H9 (cell line): ENCODE measurements at regions not wholly inside any gene's neighbourhood (a gene's known extent, or its start where the extent isn't known, plus 50 kb on each side); places are given as distances from the start of the nearest gene placed in this dataset.

Experiments
- DNase-seq: peaks from one replicate; pipeline ENCODE4 v3.0.0-alpha.2; 2017
- H2AFZ ChIP-seq: one replicate; pipeline ENCODE4 v1.6.1; 2013; ENCODE audit warnings: mild to moderate bottlenecking, low read length, control low read depth, moderate library complexity
- H2AK5ac ChIP-seq: 2 replicates; pipeline ENCODE4 v1.6.1; 2013; ENCODE audit warnings: low read length, control low read depth, mixed read lengths; ENCODE audit not compliant: insufficient read length
- H2BK120ac ChIP-seq: one replicate; pipeline ENCODE4 v1.6.1; 2013; ENCODE audit warnings: low read depth, mild to moderate bottlenecking, low read length, control low read depth, inconsistent platforms; ENCODE audit not compliant: poor library complexity, severe bottlenecking
- H2BK12ac ChIP-seq: 2 replicates; pipeline ENCODE4 v1.6.1; 2013; ENCODE audit warnings: low read length, control low read depth, mixed read lengths, low read depth; ENCODE audit not compliant: insufficient read length
- H2BK15ac ChIP-seq: 2 replicates; pipeline ENCODE4 v1.6.1; 2013; ENCODE audit warnings: low read depth, low read length, control low read depth
- H2BK20ac ChIP-seq: one replicate; pipeline ENCODE4 v1.6.1; 2013; ENCODE audit warnings: low read depth, mild to moderate bottlenecking, low read length, control low read depth, inconsistent platforms; ENCODE audit not compliant: poor library complexity, severe bottlenecking
- H2BK5ac ChIP-seq: 2 replicates; pipeline ENCODE4 v1.6.1; 2013; ENCODE audit warnings: low read length, control low read depth, mixed read lengths; ENCODE audit not compliant: insufficient read length
- H3K14ac ChIP-seq: 2 replicates; pipeline ENCODE4 v1.6.1; 2013; ENCODE audit warnings: low read length, control low read depth; ENCODE audit not compliant: insufficient read depth
- H3K18ac ChIP-seq: 2 replicates; pipeline ENCODE4 v1.6.1; 2013; ENCODE audit warnings: low read depth, mild to moderate bottlenecking, mixed read lengths, low read length, control low read depth; ENCODE audit not compliant: insufficient read length
- H3K23ac ChIP-seq: 2 replicates; pipeline ENCODE4 v1.6.1; 2013; ENCODE audit warnings: low read length, control low read depth, mixed read lengths, low read depth; ENCODE audit not compliant: insufficient read length
- H3K23me2 ChIP-seq: 2 replicates; pipeline ENCODE4 v1.6.1; 2013; ENCODE audit warnings: low read depth, mild to moderate bottlenecking, mixed read lengths, low read length, control low read depth; ENCODE audit not compliant: insufficient read length, poor library complexity, severe bottlenecking
- H3K27ac ChIP-seq: 2 replicates; pipeline ENCODE4 v1.5.1; 2013; ENCODE audit warnings: low read length, control low read depth, mixed read lengths, low read depth; ENCODE audit not compliant: insufficient read length
- H3K27me3 ChIP-seq: 2 replicates; pipeline ENCODE4 v1.6.1; 2013; ENCODE audit warnings: low read length, control low read depth, inconsistent platforms; ENCODE audit not compliant: insufficient read depth
- H3K4ac ChIP-seq: 2 replicates; pipeline ENCODE4 v1.6.1; 2013; ENCODE audit warnings: low read depth, mild to moderate bottlenecking, control low read depth, inconsistent platforms, low read length, moderate library complexity
- H3K4me1 ChIP-seq: 2 replicates; pipeline ENCODE4 v1.6.1; 2013; ENCODE audit warnings: low read length, control low read depth, inconsistent platforms; ENCODE audit not compliant: insufficient read depth
- H3K4me2 ChIP-seq: 2 replicates; pipeline ENCODE4 v1.6.1; 2013; ENCODE audit warnings: low read length, control low read depth, mixed read lengths; ENCODE audit not compliant: insufficient read length, insufficient read depth
- H3K56ac ChIP-seq: 2 replicates; pipeline ENCODE4 v1.6.1; 2013; ENCODE audit warnings: low read depth, mild to moderate bottlenecking, mixed read lengths, low read length, control low read depth; ENCODE audit not compliant: insufficient read length
- H3K79me1 ChIP-seq: 2 replicates; pipeline ENCODE4 v1.6.1; 2013; ENCODE audit warnings: low read depth, mild to moderate bottlenecking, moderate library complexity, low read length, control low read depth, inconsistent platforms; ENCODE audit not compliant: insufficient read depth, poor library complexity, severe bottlenecking
- H3K79me2 ChIP-seq: 2 replicates; pipeline ENCODE4 v1.6.1; 2013; ENCODE audit warnings: low read length, control low read depth, inconsistent platforms; ENCODE audit not compliant: insufficient read depth
- H3K9ac ChIP-seq: 2 replicates; pipeline ENCODE4 v1.6.1; 2013; ENCODE audit warnings: low read length, control low read depth, mixed read lengths; ENCODE audit not compliant: insufficient read length; ENCODE audit errors: extremely low read depth
- H3K9me3 ChIP-seq: one replicate; pipeline ENCODE4 v1.6.1; 2013; ENCODE audit warnings: low read depth, low read length, inconsistent platforms; ENCODE audit not compliant: control insufficient read depth
- H3T11ph ChIP-seq: one replicate; pipeline ENCODE4 v1.6.1; 2013; ENCODE audit warnings: mild to moderate bottlenecking, low read length, control low read depth, inconsistent platforms
- H4K20me1 ChIP-seq: one replicate; pipeline ENCODE4 v1.6.1; 2013; ENCODE audit not compliant: control insufficient read depth, insufficient read length, insufficient read depth
- H4K5ac ChIP-seq: 2 replicates; pipeline ENCODE4 v1.6.1; 2013; ENCODE audit warnings: low read depth, mild to moderate bottlenecking, mixed read lengths, low read length, control low read depth; ENCODE audit not compliant: insufficient read length
- H4K8ac ChIP-seq: replicated peaks from 2 replicates; pipeline ENCODE4 v1.6.1; 2013; ENCODE audit warnings: low read length, control low read depth, mixed read lengths, low read depth; ENCODE audit not compliant: insufficient read length
- H4K91ac ChIP-seq: 2 replicates; pipeline ENCODE4 v1.6.1; 2013; ENCODE audit warnings: low read depth, mild to moderate bottlenecking, moderate library complexity, mixed read lengths, low read length, control low read depth; ENCODE audit not compliant: insufficient read length
- H3K27ac Mint-ChIP-seq, 3 experiments: 2 replicates in 2 of 3; 3 replicates in 1 of 3; pipeline ENCODE4 v1.8.0; 2020 to 2021; ENCODE audit warnings: mixed read lengths in 3 of 3, mild to moderate bottlenecking in 1 of 3, moderate library complexity in 1 of 3
- H3K27me3 Mint-ChIP-seq: 2 replicates; pipeline ENCODE4 v1.8.0; 2021; ENCODE audit warnings: low read depth, mild to moderate bottlenecking, moderate library complexity, mixed read lengths
- H3K36me3 Mint-ChIP-seq, 3 experiments: 2 replicates in 2 of 3; 3 replicates in 1 of 3; pipeline ENCODE4 v1.8.0; 2020 to 2021; ENCODE audit warnings: low read depth in 3 of 3, mixed read lengths in 3 of 3; ENCODE audit not compliant: insufficient read depth in 1 of 3
- H3K4me1 Mint-ChIP-seq, 2 experiments: 2 replicates each; pipeline ENCODE4 v1.8.0; 2020; ENCODE audit warnings: mixed read lengths in 2 of 2
- H3K4me3 Mint-ChIP-seq, 2 experiments: 2 replicates in 1 of 2; 3 replicates in 1 of 2; pipeline ENCODE4 v1.8.0; 2020 to 2021; ENCODE audit warnings: mild to moderate bottlenecking in 2 of 2, mixed read lengths in 2 of 2, moderate library complexity in 1 of 2
- H3K9me3 Mint-ChIP-seq, 2 experiments: 2 replicates in 1 of 2; 3 replicates in 1 of 2; pipeline ENCODE4 v1.8.0; 2020; ENCODE audit warnings: mild to moderate bottlenecking in 2 of 2, mixed read lengths in 2 of 2, moderate library complexity in 1 of 2
- WGBS: extraction: QIAGEN DNeasy Blood & Tissue Kit; methylation state at CpG from one replicate; pipeline ENCODE4 v1.1.7; 2013; ENCODE audit warnings: missing lambda C conversion rate, low lambda C conversion rate, mixed read lengths; ENCODE audit not compliant: insufficient read length; ENCODE audit errors: extremely low coverage; 5-methylcytosine and 5-hydroxymethylcytosine counted together
- TF ChIP-seq, protein P1 (sequence below): fragments of 200-600 bp; sonication (generic); conservative IDR thresholded peaks from 3 replicates; pipeline ENCODE4 v1.8.0; 2021; ENCODE audit warnings: antibody characterized with exemption, mild to moderate bottlenecking

DNA sequence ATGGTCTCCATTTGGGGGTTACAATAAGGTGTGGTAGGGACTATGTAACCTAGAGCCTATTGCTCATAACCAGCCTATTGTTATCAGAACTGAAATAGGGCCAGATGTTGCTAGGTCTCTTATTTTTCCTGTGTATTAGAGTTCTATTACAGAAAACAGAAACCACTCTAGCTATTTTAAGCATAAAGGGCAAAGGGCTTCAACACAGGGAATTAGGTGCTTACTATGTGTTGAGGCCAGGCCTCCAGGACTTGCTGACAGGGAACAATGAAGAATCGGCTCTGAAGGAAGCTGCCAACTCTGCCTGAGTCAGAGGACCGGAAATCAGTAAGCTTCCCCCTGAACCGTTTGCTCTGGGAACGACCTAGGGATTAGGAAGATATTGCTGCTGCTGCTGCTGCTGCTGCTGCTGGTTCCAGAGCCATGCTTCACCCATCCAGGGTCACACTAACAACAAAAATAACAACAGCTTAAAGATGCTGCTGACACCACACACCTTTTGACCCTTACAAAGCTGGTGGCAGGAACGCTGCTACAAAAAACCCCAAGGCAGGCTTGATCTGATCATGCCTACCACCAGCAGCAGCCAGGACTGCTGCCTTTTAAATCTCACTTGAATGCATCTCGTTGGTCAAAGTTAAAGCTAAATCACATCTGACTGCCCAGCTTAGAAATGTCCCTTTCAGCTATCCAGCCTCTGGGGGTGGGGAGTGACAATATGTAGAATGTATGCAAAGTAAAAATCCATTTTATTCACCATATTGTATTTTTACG, 276.9 kb upstream of the IL12A start:
- Mint-ChIP-seq H3K27ac (no peak overlapping the region; a peak in 1 of 7 replicates), H3K4me3 (no peak overlapping the region), H3K27me3 (peaks cover 15% of the 10 kb centered on the region), H3K36me3 (peaks cover 0 to 20% (median 4%) of the 10 kb centered on the region in 3 experiments; a peak in 3 of 7 replicates), H3K4me1 (no peaks in the 10 kb centered on the region), H3K9me3 (peaks cover 23 to 24% of the 10 kb centered on the region in 2 experiments)
- no peak overlapping the region for H4K8ac ChIP-seq
- no peak overlapping the region for H3K27ac ChIP-seq
- H4K91ac ChIP-seq: no peak overlapping the region
- no peaks in the 10 kb centered on the region for H3K23me2 ChIP-seq
- H3K27me3 ChIP-seq: no peaks in the 10 kb centered on the region
- no peak overlapping the region for H2AK5ac ChIP-seq
- DNase-seq: no peak
- H2BK5ac ChIP-seq: no peak overlapping the region
- no peak overlapping the region for H3K4ac ChIP-seq
- H3K4me2 ChIP-seq: no peak overlapping the region
- no peak overlapping the region for H3K18ac ChIP-seq
- no peak overlapping the region for H4K5ac ChIP-seq
- H3T11ph ChIP-seq: no peak overlapping the region
- no peaks in the 10 kb centered on the region for H4K20me1 ChIP-seq
- H2BK12ac ChIP-seq: no peak overlapping the region
- H3K23ac ChIP-seq: no peak overlapping the region
- peaks cover 13% of the 10 kb centered on the region for H3K9me3 ChIP-seq
- no peaks in the 10 kb centered on the region for H3K4me1 ChIP-seq
- no peak overlapping the region for H3K56ac ChIP-seq
- TF ChIP-seq, protein P1, sequence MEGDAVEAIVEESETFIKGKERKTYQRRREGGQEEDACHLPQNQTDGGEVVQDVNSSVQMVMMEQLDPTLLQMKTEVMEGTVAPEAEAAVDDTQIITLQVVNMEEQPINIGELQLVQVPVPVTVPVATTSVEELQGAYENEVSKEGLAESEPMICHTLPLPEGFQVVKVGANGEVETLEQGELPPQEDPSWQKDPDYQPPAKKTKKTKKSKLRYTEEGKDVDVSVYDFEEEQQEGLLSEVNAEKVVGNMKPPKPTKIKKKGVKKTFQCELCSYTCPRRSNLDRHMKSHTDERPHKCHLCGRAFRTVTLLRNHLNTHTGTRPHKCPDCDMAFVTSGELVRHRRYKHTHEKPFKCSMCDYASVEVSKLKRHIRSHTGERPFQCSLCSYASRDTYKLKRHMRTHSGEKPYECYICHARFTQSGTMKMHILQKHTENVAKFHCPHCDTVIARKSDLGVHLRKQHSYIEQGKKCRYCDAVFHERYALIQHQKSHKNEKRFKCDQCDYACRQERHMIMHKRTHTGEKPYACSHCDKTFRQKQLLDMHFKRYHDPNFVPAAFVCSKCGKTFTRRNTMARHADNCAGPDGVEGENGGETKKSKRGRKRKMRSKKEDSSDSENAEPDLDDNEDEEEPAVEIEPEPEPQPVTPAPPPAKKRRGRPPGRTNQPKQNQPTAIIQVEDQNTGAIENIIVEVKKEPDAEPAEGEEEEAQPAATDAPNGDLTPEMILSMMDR: no peak
- H3K79me1 ChIP-seq: no peaks in the 10 kb centered on the region
- no peak overlapping the region for H2BK120ac ChIP-seq
- H2BK20ac ChIP-seq: no peak overlapping the region
- no CpG with 5 or more reads among the region's 7 CpGs for WGBS
- H3K14ac ChIP-seq: no peak overlapping the region
- no peak overlapping the region for H3K9ac ChIP-seq
- no peak overlapping the region for H2AFZ ChIP-seq
- H3K79me2 ChIP-seq: no peaks in the 10 kb centered on the region
- H2BK15ac ChIP-seq: no peak overlapping the region
